ENCODE measurements at regions not wholly inside any gene's neighbourhood (a gene's known extent, or its start where the extent isn't known, plus 50 kb on each side); places are given as distances from the start of the nearest gene placed in this dataset.

- no peak for TF ChIP-seq CTCF (IDR thresholded peaks at IDR 0.05; ENCODE audit: low read depth, low read length)
- no peak for DNase-seq (ENCODE audit: low read depth in 1 of 2, low spot score in 1 of 2)
- no peaks in the 10 kb centered on the region for H3K9me3 ChIP-seq (ENCODE audit: low read depth)
These were observed 180.5 kb upstream of the GALNT17 start for GRCh38 chr7:70951271-70951962.

GRCh38 chr7:70952311-70952710 is 179.6 kb upstream of the GALNT17 start:
- Histone ChIP-seq H3K4me1 (ENCODE audit: low read depth) (no peaks in the 10 kb centered on the region), H3K27ac (no peak overlapping the region), H3K9me3 (ENCODE audit: low read depth) (no peaks in the 10 kb centered on the region), H3K36me3 (no peaks in the 10 kb centered on the region), H3K4me3 (no peak overlapping the region), H3K27me3 (no peaks in the 10 kb centered on the region)
- no peak for DNase-seq (ENCODE audit: low read depth in 1 of 2, low spot score in 1 of 2)
- no peak for TF ChIP-seq CTCF (IDR thresholded peaks at IDR 0.05; ENCODE audit: low read depth, low read length)

More at GRCh38 chr7:70951271-70951962, 180.5 kb upstream of the GALNT17 start:
- Histone ChIP-seq H3K4me1 (ENCODE audit: low read depth) (no peaks in the 10 kb centered on the region), H3K27me3 (no peaks in the 10 kb centered on the region), H3K4me3 (no peak overlapping the region), H3K27ac (no peak overlapping the region), H3K36me3 (no peaks in the 10 kb centered on the region)

DNA sequence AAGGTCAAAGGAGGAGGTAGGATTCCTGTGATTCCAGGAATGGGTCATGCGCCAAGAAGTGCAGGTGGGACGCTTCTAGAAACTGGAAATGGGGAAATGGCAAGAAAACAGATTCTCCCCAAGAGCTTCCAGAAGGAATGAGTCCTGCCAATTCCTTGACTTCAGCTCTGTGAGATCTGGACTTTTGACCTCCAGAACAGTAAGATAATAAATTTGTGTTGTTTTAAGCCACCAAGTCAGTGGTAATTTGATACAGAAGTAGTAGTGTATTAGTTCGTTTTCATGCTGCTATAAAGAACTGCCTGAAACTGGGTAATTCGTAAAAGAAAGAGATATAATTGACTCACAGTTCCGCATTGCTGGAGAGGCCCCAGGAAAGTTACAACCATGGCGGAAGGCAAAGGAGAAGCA is 178.6 kb upstream of the GALNT17 start:
- H3K9me3 ChIP-seq (ENCODE audit: low read depth), result no peaks in the 10 kb centered on the region
- H3K27ac ChIP-seq, result no peak overlapping the region
- DNase-seq (ENCODE audit: low read depth in 1 of 2, low spot score in 1 of 2), result no peak
- no peak overlapping the region for H3K4me3 ChIP-seq
- no peaks in the 10 kb centered on the region for H3K27me3 ChIP-seq
- no peaks in the 10 kb centered on the region for H3K4me1 ChIP-seq (ENCODE audit: low read depth)
- no peak for TF ChIP-seq CTCF (IDR thresholded peaks at IDR 0.05; ENCODE audit: low read depth, low read length)
- no peaks in the 10 kb centered on the region for H3K36me3 ChIP-seq

- TF ChIP-seq CTCF (IDR thresholded peaks at IDR 0.05; ENCODE audit: low read depth, low read length), result no peak
- no peak overlapping the region for H3K27ac ChIP-seq
These were observed 178.1 kb upstream of the GALNT17 start for GRCh38 chr7:70953796-70954195.

DNA sequence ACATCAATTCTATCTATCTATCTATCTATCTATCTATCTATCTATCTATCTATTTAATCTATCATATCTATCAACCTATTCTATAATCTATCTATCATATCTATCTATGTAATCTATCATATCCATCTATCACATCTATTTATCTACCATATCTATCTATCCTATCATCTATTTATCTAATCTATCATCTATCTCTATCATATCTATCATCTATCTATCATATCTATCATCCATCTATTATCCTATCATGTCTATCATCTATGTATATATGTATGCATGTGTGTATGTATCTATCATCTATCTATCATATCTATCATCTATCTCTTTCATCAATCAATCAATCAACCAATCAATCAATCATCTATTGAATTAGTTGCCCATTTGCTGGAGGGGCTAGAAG is 159.3 kb upstream of the GALNT17 start:
- Histone ChIP-seq H3K9me3 (ENCODE audit: low read depth) (no peaks in the 10 kb centered on the region), H3K27ac (no peak overlapping the region), H3K36me3 (no peaks in the 10 kb centered on the region), H3K4me1 (ENCODE audit: low read depth) (peaks cover 6% of the 10 kb centered on the region), H3K27me3 (no peaks in the 10 kb centered on the region), H3K4me3 (no peak overlapping the region)
- DNase-seq (ENCODE audit: low read depth in 1 of 2, low spot score in 1 of 2), result no peak
- TF ChIP-seq CTCF (IDR thresholded peaks at IDR 0.05; ENCODE audit: low read depth, low read length), result no peak

More at GRCh38 chr7:70953796-70954195, 178.1 kb upstream of the GALNT17 start:
- Histone ChIP-seq H3K27me3 (no peaks in the 10 kb centered on the region), H3K4me3 (no peak overlapping the region), H3K9me3 (ENCODE audit: low read depth) (no peaks in the 10 kb centered on the region), H3K4me1 (ENCODE audit: low read depth) (no peaks in the 10 kb centered on the region), H3K36me3 (no peaks in the 10 kb centered on the region)
- no peak for DNase-seq (ENCODE audit: low read depth in 1 of 2, low spot score in 1 of 2)
